H7 (cell line): ENCODE measurements at regions not wholly inside any gene's neighbourhood (a gene's known extent, or its start where the extent isn't known, plus 50 kb on each side); places are given as distances from the start of the nearest gene placed in this dataset.

ENCODE experiments used
- DNase-seq: peaks from one replicate; pipeline ENCODE4 v3.0.0; 2012
- H3K27me3 ChIP-seq: 2 replicates; pipeline ENCODE4 v1.6.0; 2011; ENCODE audit warnings: mild to moderate bottlenecking, low read length; ENCODE audit not compliant: control insufficient read depth, insufficient read depth
- H3K36me3 ChIP-seq: replicated peaks from 2 replicates; pipeline ENCODE4 v1.5.1; 2011; ENCODE audit warnings: low read length; ENCODE audit not compliant: control insufficient read depth, insufficient read depth
- H3K4me3 ChIP-seq: 2 replicates; pipeline ENCODE4 v1.5.1; 2011; ENCODE audit warnings: low read depth, mild to moderate bottlenecking, control low read depth, low read length, moderate library complexity; ENCODE audit not compliant: insufficient read depth

GRCh38 chr7:41247143-41247865, 455.6 kb downstream of the INHBA start:
- Histone ChIP-seq H3K4me3 (no peak overlapping the region), H3K27me3 (no peaks in the 10 kb centered on the region), H3K36me3 (no peaks in the 10 kb centered on the region)
- DNase-seq, result no peak

- DNase-seq, result no peak
- no peak overlapping the region for H3K4me3 ChIP-seq
- no peaks in the 10 kb centered on the region for H3K27me3 ChIP-seq
- H3K36me3 ChIP-seq, result no peaks in the 10 kb centered on the region
Observed at GRCh38 chr7:41245916-41246315, 457.0 kb downstream of the INHBA start.

- DNase-seq, result no peak
- H3K4me3 ChIP-seq, result no peak overlapping the region
- H3K36me3 ChIP-seq, result no peaks in the 10 kb centered on the region
- H3K27me3 ChIP-seq, result no peaks in the 10 kb centered on the region
Observed at GRCh38 chr7:41244246-41244645, 458.6 kb downstream of the INHBA start.

- no peaks in the 10 kb centered on the region for H3K36me3 ChIP-seq
- H3K4me3 ChIP-seq, result no peak overlapping the region
- peak; percentile 16 for DNase-seq
- no peaks in the 10 kb centered on the region for H3K27me3 ChIP-seq
Observed at GRCh38 chr7:41241641-41242040, 461.2 kb downstream of the INHBA start.

GRCh38 chr7:41239596-41239995, 463.3 kb downstream of the INHBA start:
- Histone ChIP-seq H3K27me3 (no peaks in the 10 kb centered on the region), H3K36me3 (no peaks in the 10 kb centered on the region), H3K4me3 (no peak overlapping the region)
- DNase-seq, result no peak

GRCh38 chr7:41238851-41239331, 464.0 kb downstream of the INHBA start:
- Histone ChIP-seq H3K36me3 (no peaks in the 10 kb centered on the region), H3K27me3 (no peaks in the 10 kb centered on the region), H3K4me3 (no peak overlapping the region)
- DNase-seq, result no peak

- Histone ChIP-seq H3K36me3 (no peaks in the 10 kb centered on the region), H3K27me3 (no peaks in the 10 kb centered on the region), H3K4me3 (no peak overlapping the region)
- DNase-seq, result no peak
Observed at GRCh38 chr7:41237956-41238355, 464.9 kb downstream of the INHBA start.

GRCh38 chr7:41232086-41232485, 470.8 kb downstream of the INHBA start:
- Histone ChIP-seq H3K27me3 (no peaks in the 10 kb centered on the region), H3K4me3 (no peak overlapping the region), H3K36me3 (no peaks in the 10 kb centered on the region)
- DNase-seq, result no peak

GRCh38 chr7:41224063-41224763, 478.7 kb downstream of the INHBA start:
- no peaks in the 10 kb centered on the region for H3K36me3 ChIP-seq
- peaks cover 33% of the 10 kb centered on the region for H3K27me3 ChIP-seq
- no peak overlapping the region for H3K4me3 ChIP-seq
- DNase-seq, result no peak

- peaks cover 48% of the 10 kb centered on the region for H3K27me3 ChIP-seq
- no peaks in the 10 kb centered on the region for H3K36me3 ChIP-seq
- DNase-seq, result no peak
- H3K4me3 ChIP-seq, result no peak overlapping the region
Observed at GRCh38 chr7:41222746-41223145, 480.1 kb downstream of the INHBA start.

GRCh38 chr7:41220266-41220665, 482.6 kb downstream of the INHBA start:
- Histone ChIP-seq H3K4me3 (no peak overlapping the region), H3K36me3 (no peaks in the 10 kb centered on the region), H3K27me3 (peaks cover 58% of the 10 kb centered on the region)
- no peak for DNase-seq

- Histone ChIP-seq H3K27me3 (peaks cover 57% of the 10 kb centered on the region), H3K4me3 (no peak overlapping the region), H3K36me3 (no peaks in the 10 kb centered on the region)
- peak; percentile 19 for DNase-seq
Observed at GRCh38 chr7:41219276-41219675, 483.6 kb downstream of the INHBA start.

GRCh38 chr7:41217306-41217705, 485.6 kb downstream of the INHBA start:
- H3K27me3 ChIP-seq, result peaks cover 53% of the 10 kb centered on the region
- no peak overlapping the region for H3K4me3 ChIP-seq
- DNase-seq, result no peak
- no peaks in the 10 kb centered on the region for H3K36me3 ChIP-seq

GRCh38 chr7:41207141-41207540, 495.7 kb downstream of the INHBA start:
- peak; percentile 33 for DNase-seq
- Histone ChIP-seq H3K36me3 (no peaks in the 10 kb centered on the region), H3K4me3 (no peak overlapping the region), H3K27me3 (no peaks in the 10 kb centered on the region)

GRCh38 chr7:41206267-41206666, 496.6 kb downstream of the INHBA start:
- Histone ChIP-seq H3K4me3 (no peak overlapping the region), H3K36me3 (no peaks in the 10 kb centered on the region), H3K27me3 (no peaks in the 10 kb centered on the region)
- DNase-seq, result no peak
